ENCODE measurements at regions not wholly inside any gene's neighbourhood (a gene's known extent, or its start where the extent isn't known, plus 50 kb on each side); places are given as distances from the start of the nearest gene placed in this dataset.

GRCh38 chr2:217684431-217685254, 318.2 kb downstream of the TNS1 start:
- no peaks in the 10 kb centered on the region for H3K9me3 ChIP-seq
- Mint-ChIP-seq H3K27ac (no peak overlapping the region), H3K36me3 (no peaks in the 10 kb centered on the region), H3K4me1 (no peaks in the 10 kb centered on the region), H3K4me3 (no peak overlapping the region), H3K9me3 (no peaks in the 10 kb centered on the region), H3K27me3 (peaks cover 0 to 4% of the 10 kb centered on the region in 2 donors)
- ChIA-PET CTCF (interaction anchor here (0.6 to 0.7 kb wide), 2 partner anchors 816 to 1686 kb away, joined by 3 read pairs; no protein-coding TSS in a partner anchor), POLR2A (no interaction called here)
- no peak overlapping the region for H3K27ac ChIP-seq (ENCODE audit: low read length)
- no peaks in the 10 kb centered on the region for H3K27me3 ChIP-seq (replicated peaks in 1 of 2; ENCODE audit: control insufficient read depth in 2 of 2, extremely low read depth in 1 of 2, insufficient read depth in 2 of 2, low read length in 1 of 2)
- no peaks in the 10 kb centered on the region for H3K4me1 ChIP-seq (ENCODE audit: control insufficient read depth in 1 of 2, extremely low read depth in 1 of 2, insufficient read depth in 2 of 2, low read length in 2 of 2)
- DNase-seq (no peak), ATAC-seq (replicated peaks in 1 of 4) (no peak)
- no peak overlapping the region for H3K4me3 ChIP-seq (ENCODE audit: control insufficient read depth in 1 of 2, extremely low read depth in 1 of 2, low read length in 1 of 2)
- H3K36me3 ChIP-seq (ENCODE audit: control insufficient read depth in 2 of 2, extremely low read depth in 1 of 2, insufficient read depth in 1 of 2, low read length in 1 of 2): no peaks in the 10 kb centered on the region
- WGBS (ENCODE audit: insufficient coverage): 72% methylated on average over 3 of the region's 3 CpGs

- Mint-ChIP-seq H3K4me1 (no peaks in the 10 kb centered on the region), H3K4me3 (no peak overlapping the region), H3K9me3 (peaks cover 0 to 6% (median 0%) of the 10 kb centered on the region in 3 donors), H3K27ac (no peak overlapping the region), H3K36me3 (peaks cover 3% of the 10 kb centered on the region), H3K27me3 (peaks cover 2 to 4% of the 10 kb centered on the region in 2 donors)
- ATAC-seq (replicated peaks in 1 of 4): no peak
- no peak for DNase-seq
- H3K27me3 ChIP-seq (replicated peaks in 1 of 2; ENCODE audit: control insufficient read depth in 2 of 2, extremely low read depth in 1 of 2, insufficient read depth in 2 of 2, low read length in 1 of 2): no peaks in the 10 kb centered on the region
- H3K9me3 ChIP-seq: no peaks in the 10 kb centered on the region
- CTCF ChIA-PET: no interaction called here
- POLR2A ChIA-PET: no interaction called here
- no peaks in the 10 kb centered on the region for H3K36me3 ChIP-seq (ENCODE audit: control insufficient read depth in 2 of 2, extremely low read depth in 1 of 2, insufficient read depth in 1 of 2, low read length in 1 of 2)
- H3K27ac ChIP-seq (ENCODE audit: low read length): no peak overlapping the region
- no peak overlapping the region for H3K4me3 ChIP-seq (ENCODE audit: control insufficient read depth in 1 of 2, extremely low read depth in 1 of 2, low read length in 1 of 2)
- no peaks in the 10 kb centered on the region for H3K4me1 ChIP-seq (ENCODE audit: control insufficient read depth in 1 of 2, extremely low read depth in 1 of 2, insufficient read depth in 2 of 2, low read length in 2 of 2)
- WGBS (ENCODE audit: insufficient coverage): no CpG with 5 or more reads among the region's 1 CpG
Observed at GRCh38 chr2:217683106-217683870, 319.5 kb downstream of the TNS1 start.

- ATAC-seq (replicated peaks in 1 of 4) (no peak), DNase-seq (no peak)
- ChIA-PET CTCF (interaction anchor here in 1 of 2 donors (0.6 kb wide), 1 partner anchor 314 kb away, joined by 3 read pairs; no protein-coding TSS in a partner anchor), POLR2A (no interaction called here)
- Mint-ChIP-seq H3K9me3 (peaks cover 0 to 6% (median 0%) of the 10 kb centered on the region in 3 donors), H3K4me1 (no peaks in the 10 kb centered on the region), H3K4me3 (no peak overlapping the region), H3K27ac (no peak overlapping the region), H3K27me3 (peaks cover 0 to 2% of the 10 kb centered on the region in 2 donors), H3K36me3 (peaks cover 3% of the 10 kb centered on the region)
- Histone ChIP-seq H3K4me1 (ENCODE audit: control insufficient read depth in 1 of 2, extremely low read depth in 1 of 2, insufficient read depth in 2 of 2, low read length in 2 of 2) (no peaks in the 10 kb centered on the region), H3K27ac (ENCODE audit: low read length) (no peak overlapping the region), H3K4me3 (ENCODE audit: control insufficient read depth in 1 of 2, extremely low read depth in 1 of 2, low read length in 1 of 2) (no peak overlapping the region), H3K9me3 (no peaks in the 10 kb centered on the region), H3K27me3 (replicated peaks in 1 of 2; ENCODE audit: control insufficient read depth in 2 of 2, extremely low read depth in 1 of 2, insufficient read depth in 2 of 2, low read length in 1 of 2) (no peaks in the 10 kb centered on the region), H3K36me3 (ENCODE audit: control insufficient read depth in 2 of 2, extremely low read depth in 1 of 2, insufficient read depth in 1 of 2, low read length in 1 of 2) (no peaks in the 10 kb centered on the region)
Observed at GRCh38 chr2:217681791-217682190, 321.0 kb downstream of the TNS1 start.

GRCh38 chr2:217680381-217680780, 322.4 kb downstream of the TNS1 start:
- no peak overlapping the region for H3K27ac Mint-ChIP-seq

GRCh38 chr2:217673627-217674026, 329.2 kb downstream of the TNS1 start:
- Mint-ChIP-seq H3K27ac (no peak overlapping the region), H3K27me3 (peaks cover 0 to 1% of the 10 kb centered on the region in 2 donors), H3K36me3 (no peaks in the 10 kb centered on the region), H3K4me3 (no peak overlapping the region), H3K4me1 (no peaks in the 10 kb centered on the region), H3K9me3 (peaks cover 0 to 6% (median 0%) of the 10 kb centered on the region in 3 donors)
- no peaks in the 10 kb centered on the region for H3K9me3 ChIP-seq
- H3K27ac ChIP-seq (ENCODE audit: low read length): no peak overlapping the region
- H3K4me3 ChIP-seq (ENCODE audit: control insufficient read depth in 1 of 2, extremely low read depth in 1 of 2, low read length in 1 of 2): no peak overlapping the region
- no CpG with 5 or more reads among the region's 4 CpGs for WGBS (ENCODE audit: insufficient coverage)
- H3K36me3 ChIP-seq (ENCODE audit: control insufficient read depth in 2 of 2, extremely low read depth in 1 of 2, insufficient read depth in 1 of 2, low read length in 1 of 2): no peaks in the 10 kb centered on the region
- POLR2A ChIA-PET: no interaction called here
- CTCF ChIA-PET: interaction anchor here in 1 of 2 donors (0.5 kb wide), 1 partner anchor 109 kb away, joined by 4 read pairs; no protein-coding TSS in a partner anchor
- DNase-seq: no peak
- H3K27me3 ChIP-seq (replicated peaks in 1 of 2; ENCODE audit: control insufficient read depth in 2 of 2, extremely low read depth in 1 of 2, insufficient read depth in 2 of 2, low read length in 1 of 2): no peaks in the 10 kb centered on the region
- no peak for ATAC-seq (replicated peaks in 1 of 4)
- H3K4me1 ChIP-seq (ENCODE audit: control insufficient read depth in 1 of 2, extremely low read depth in 1 of 2, insufficient read depth in 2 of 2, low read length in 2 of 2): no peaks in the 10 kb centered on the region

More at GRCh38 chr2:217680381-217680780, 322.4 kb downstream of the TNS1 start:
- no peak for DNase-seq
- H3K4me1 ChIP-seq (ENCODE audit: control insufficient read depth in 1 of 2, extremely low read depth in 1 of 2, insufficient read depth in 2 of 2, low read length in 2 of 2): no peaks in the 10 kb centered on the region
- WGBS (ENCODE audit: insufficient coverage): no CpG with 5 or more reads among the region's 2 CpGs
- no peak for ATAC-seq (replicated peaks in 1 of 4)
- H3K9me3 Mint-ChIP-seq: peaks cover 0 to 7% (median 0%) of the 10 kb centered on the region in 3 donors
- CTCF ChIA-PET: no interaction called here
- H3K4me1 Mint-ChIP-seq: no peaks in the 10 kb centered on the region
- peaks cover 3% of the 10 kb centered on the region for H3K36me3 Mint-ChIP-seq
- H3K4me3 Mint-ChIP-seq: no peak overlapping the region
- no peaks in the 10 kb centered on the region for H3K36me3 ChIP-seq (ENCODE audit: control insufficient read depth in 2 of 2, extremely low read depth in 1 of 2, insufficient read depth in 1 of 2, low read length in 1 of 2)
- POLR2A ChIA-PET: no interaction called here
- H3K27ac ChIP-seq (ENCODE audit: low read length): no peak overlapping the region
- H3K27me3 Mint-ChIP-seq: peaks cover 0 to 2% of the 10 kb centered on the region in 2 donors
- H3K9me3 ChIP-seq: no peaks in the 10 kb centered on the region
- H3K27me3 ChIP-seq (replicated peaks in 1 of 2; ENCODE audit: control insufficient read depth in 2 of 2, extremely low read depth in 1 of 2, insufficient read depth in 2 of 2, low read length in 1 of 2): no peaks in the 10 kb centered on the region
- H3K4me3 ChIP-seq (ENCODE audit: control insufficient read depth in 1 of 2, extremely low read depth in 1 of 2, low read length in 1 of 2): no peak overlapping the region

- no peak for ATAC-seq (replicated peaks in 1 of 4)
- WGBS (ENCODE audit: insufficient coverage): 100% methylated on average over 1 of the region's 3 CpGs
- H3K9me3 ChIP-seq: no peaks in the 10 kb centered on the region
- Mint-ChIP-seq H3K4me1 (no peaks in the 10 kb centered on the region), H3K4me3 (no peak overlapping the region), H3K27me3 (peaks cover 0 to 1% of the 10 kb centered on the region in 2 donors), H3K9me3 (peaks cover 0 to 6% (median 0%) of the 10 kb centered on the region in 3 donors), H3K36me3 (no peaks in the 10 kb centered on the region), H3K27ac (no peak overlapping the region)
- no peaks in the 10 kb centered on the region for H3K36me3 ChIP-seq (ENCODE audit: control insufficient read depth in 2 of 2, extremely low read depth in 1 of 2, insufficient read depth in 1 of 2, low read length in 1 of 2)
- H3K27ac ChIP-seq (ENCODE audit: low read length): no peak overlapping the region
- H3K27me3 ChIP-seq (replicated peaks in 1 of 2; ENCODE audit: control insufficient read depth in 2 of 2, extremely low read depth in 1 of 2, insufficient read depth in 2 of 2, low read length in 1 of 2): no peaks in the 10 kb centered on the region
- POLR2A ChIA-PET: no interaction called here
- no peaks in the 10 kb centered on the region for H3K4me1 ChIP-seq (ENCODE audit: control insufficient read depth in 1 of 2, extremely low read depth in 1 of 2, insufficient read depth in 2 of 2, low read length in 2 of 2)
- no peak overlapping the region for H3K4me3 ChIP-seq (ENCODE audit: control insufficient read depth in 1 of 2, extremely low read depth in 1 of 2, low read length in 1 of 2)
- CTCF ChIA-PET: no interaction called here
- no peak for DNase-seq
Observed at GRCh38 chr2:217672472-217672871, 330.3 kb downstream of the TNS1 start.
